ENCODE measurements at regions not wholly inside any gene's neighbourhood (a gene's known extent, or its start where the extent isn't known, plus 50 kb on each side); places are given as distances from the start of the nearest gene placed in this dataset.
"Not testable (repeated sequence)": the region's sequence is repeated elsewhere in the genome, so short reads cannot be mapped to it uniquely, and the experiment has no call there.

DNA sequence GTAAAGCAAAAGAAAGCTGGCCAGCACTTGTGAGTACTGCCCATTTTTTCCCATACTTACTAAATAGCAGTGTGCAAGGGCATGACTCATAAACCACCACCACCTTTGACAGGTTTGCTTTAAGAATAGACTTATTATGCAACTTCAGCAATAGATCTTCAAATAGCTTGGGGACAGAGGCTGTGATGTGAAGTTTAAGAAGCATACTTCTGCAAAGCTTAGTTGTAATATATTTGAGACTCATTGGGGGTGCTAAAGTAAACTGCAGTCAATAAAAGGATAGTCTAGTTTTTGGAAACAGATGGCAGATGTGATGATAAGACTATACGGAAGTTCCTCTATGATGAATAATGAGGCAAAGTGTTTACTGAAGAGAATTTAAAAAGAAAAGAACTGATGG lies 210.0 kb downstream of the PLA2G4A start:
- DNase-seq (ENCODE audit: missing footprints) (no peak), ATAC-seq (no peak)
- intact Hi-C loops (cut with DNase I), result no loop called here

DNA sequence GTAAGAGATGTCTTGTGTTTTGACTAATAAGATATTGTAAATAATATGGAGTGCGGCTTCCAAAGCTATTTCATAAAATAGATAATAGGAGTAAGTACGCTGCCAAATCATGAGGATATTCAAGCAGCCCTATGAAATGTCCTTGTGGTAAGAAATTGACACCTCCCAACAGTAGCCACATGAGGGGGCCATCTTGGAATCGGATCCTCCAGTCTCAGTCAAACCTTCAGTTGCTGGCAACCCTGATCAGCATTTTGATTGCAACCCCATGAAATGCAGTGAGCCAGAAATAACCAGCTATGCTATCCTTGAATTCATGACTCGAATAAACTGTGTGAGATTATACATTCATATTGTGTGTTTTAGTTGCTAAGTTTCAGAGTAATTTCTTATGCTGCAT lies 212.4 kb downstream of the PLA2G4A start:
- ATAC-seq (no peak), DNase-seq (ENCODE audit: missing footprints) (no peak)
- intact Hi-C loops (cut with DNase I), result no loop called here

DNA sequence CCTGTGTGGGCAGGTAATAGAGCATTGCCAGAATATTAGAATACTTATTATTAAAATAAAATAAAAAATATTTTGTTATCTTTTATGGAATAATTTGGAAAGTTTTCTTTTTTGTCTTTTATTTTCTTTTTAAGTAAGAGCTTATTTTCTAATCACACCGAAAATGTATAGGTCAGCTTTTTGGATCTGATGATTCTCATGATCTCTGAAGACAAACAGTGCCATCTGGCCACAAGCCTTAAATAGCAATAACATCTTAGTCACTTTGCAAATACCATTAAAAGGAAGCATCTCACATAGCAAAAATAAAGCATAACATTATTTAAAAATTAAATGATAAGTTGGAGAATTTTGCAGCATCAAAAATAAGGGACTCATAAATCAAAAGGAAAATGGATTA lies 213.8 kb downstream of the PLA2G4A start:
- intact Hi-C loops (cut with DNase I), result no loop called here

DNA sequence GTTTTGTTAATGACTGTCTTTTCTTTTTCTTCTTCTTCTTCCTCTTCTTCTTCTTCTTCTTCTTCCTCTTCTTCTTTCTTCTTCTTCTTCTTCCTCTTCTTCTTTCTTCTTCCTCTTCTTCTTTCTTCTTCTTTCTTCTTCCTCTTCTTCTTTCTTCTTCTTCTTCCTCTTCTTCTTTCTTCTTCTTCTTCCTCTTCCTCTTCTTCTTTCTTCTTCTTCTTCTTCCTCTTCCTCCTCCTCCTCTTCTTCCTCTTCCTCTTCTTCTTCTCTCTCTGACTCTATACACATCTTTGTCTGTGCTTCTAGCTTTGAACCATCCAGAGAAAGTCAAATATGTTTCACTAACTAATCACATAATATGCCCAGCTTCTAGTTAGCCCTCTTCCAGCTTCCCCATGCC lies 214.7 kb downstream of the PLA2G4A start:
- ATAC-seq; intact Hi-C loops (cut with DNase I); DNase-seq (ENCODE audit: missing footprints): not testable (repeated sequence)

More for the DNA sequence above, 213.8 kb downstream of the PLA2G4A start:
- no peak for DNase-seq (ENCODE audit: missing footprints)
- ATAC-seq, result no peak

DNA sequence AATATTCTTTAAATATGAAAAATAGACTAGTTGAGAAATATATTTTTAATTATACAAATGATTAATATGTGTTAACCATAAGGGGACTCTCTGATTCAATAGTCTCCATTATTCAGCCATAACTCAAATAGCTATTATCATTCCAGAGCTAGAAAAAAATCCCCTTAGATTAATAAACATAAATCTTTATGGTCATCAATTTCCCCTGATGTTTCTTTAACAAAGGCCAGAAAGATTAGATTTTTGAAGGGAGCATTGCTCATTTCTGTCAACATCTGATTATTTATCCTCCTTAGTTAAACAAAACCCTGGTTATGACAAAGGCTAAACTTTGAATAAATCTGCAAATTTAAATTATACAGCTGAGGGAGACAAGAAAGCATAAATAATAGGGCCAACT lies 215.7 kb downstream of the PLA2G4A start:
- ATAC-seq (no peak), DNase-seq (ENCODE audit: missing footprints) (no peak)
- intact Hi-C loops (cut with DNase I), result no loop called here

DNA sequence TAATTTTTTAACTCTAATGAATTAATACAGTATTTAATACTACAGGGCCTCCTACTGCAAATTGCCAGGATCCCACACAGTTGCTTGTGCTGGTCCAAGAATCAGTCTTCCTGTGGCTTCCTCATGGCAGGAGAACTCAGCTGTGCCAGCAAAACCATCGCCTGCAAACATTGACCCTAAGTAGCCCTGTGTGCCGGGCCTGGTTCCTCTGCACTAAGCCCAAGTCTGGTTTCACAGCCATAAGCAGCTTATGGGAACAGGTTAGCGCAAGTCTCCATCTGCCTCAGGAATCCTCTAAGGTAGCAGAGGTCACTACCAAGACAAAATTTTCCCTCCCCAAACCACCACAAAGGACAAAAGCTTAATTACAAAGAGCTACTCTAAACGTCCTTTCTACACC lies 216.6 kb downstream of the PLA2G4A start:
- DNase-seq (ENCODE audit: missing footprints), result no peak
- intact Hi-C loops (cut with DNase I), result no loop called here

DNA sequence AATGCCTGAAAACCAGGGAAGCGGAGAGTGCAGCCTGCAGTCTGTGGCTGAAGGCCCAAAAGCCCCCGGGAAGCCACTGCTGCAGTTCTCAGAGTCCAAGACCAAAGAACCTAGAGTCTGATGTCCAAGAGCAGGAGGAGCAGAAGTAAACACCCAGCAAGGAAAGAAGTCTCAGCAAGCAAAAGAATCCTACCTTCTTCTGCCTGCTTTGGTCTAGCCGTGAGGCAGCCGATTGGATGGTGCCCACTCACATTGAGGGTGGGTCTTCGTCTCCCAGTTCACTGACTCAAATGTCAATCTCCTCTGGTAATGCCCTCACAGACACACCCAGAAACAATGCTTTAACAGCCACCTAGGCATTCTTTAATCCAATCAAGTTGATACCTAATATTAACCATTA lies 217.5 kb downstream of the PLA2G4A start:
- intact Hi-C loops (cut with DNase I), result no loop called here
- ATAC-seq, result no peak
- no peak for DNase-seq (ENCODE audit: missing footprints)

More for the DNA sequence above, 216.6 kb downstream of the PLA2G4A start:
- no peak for ATAC-seq

DNA sequence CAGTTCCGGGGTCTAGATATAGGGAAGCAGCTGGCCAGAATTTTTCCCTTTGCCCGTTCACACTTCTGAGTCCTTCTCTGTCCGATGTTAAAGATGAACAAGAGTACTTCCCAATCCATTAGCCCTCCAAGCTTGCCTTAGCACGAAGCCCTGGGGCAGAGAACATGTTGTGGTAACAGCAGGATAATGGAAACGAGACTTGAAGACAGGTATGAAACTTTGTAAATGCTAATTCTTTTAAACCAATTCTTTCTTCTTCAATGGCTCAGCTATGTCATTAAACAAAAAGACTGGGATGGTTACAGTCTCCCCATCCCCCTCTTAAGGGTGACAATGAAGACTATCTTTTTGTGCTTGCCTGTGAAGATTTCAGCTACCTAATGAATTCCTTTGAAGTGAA lies 218.5 kb downstream of the PLA2G4A start:
- intact Hi-C loops (cut with DNase I), result no loop called here
- DNase-seq (ENCODE audit: missing footprints) (no peak), ATAC-seq (no peak)

DNA sequence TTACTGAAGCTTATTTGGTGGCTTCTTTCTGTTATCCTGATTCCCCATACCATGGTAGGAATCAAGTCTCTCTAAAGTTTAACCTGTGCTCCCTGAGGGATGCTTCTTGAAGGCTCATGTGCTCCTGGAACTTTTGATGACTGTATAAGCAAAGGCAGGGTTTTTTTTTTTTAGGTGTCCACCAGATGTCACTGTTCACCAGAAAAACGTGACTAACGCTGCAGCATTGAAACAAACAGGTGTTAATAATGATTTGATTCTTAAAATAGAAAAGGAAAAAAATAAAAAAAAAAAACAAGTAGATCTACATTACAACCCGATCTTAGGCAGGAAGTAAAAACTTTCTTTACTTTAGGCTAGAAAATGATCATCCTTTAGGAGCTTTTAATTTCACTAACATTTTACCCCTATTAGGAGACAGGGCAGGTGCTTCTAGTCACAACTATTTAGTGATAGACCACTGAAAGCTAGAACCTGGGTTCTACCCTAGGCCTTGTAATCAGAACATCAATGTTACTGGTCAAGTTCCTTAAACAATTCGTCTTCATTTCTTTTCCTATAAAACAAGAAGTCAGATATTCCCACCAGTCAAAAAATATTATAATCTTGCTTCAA lies 223.0 kb downstream of the PLA2G4A start:
- ATAC-seq (no peak), DNase-seq (ENCODE audit: missing footprints) (no peak)
- intact Hi-C loops (cut with DNase I), result no loop called here

DNA sequence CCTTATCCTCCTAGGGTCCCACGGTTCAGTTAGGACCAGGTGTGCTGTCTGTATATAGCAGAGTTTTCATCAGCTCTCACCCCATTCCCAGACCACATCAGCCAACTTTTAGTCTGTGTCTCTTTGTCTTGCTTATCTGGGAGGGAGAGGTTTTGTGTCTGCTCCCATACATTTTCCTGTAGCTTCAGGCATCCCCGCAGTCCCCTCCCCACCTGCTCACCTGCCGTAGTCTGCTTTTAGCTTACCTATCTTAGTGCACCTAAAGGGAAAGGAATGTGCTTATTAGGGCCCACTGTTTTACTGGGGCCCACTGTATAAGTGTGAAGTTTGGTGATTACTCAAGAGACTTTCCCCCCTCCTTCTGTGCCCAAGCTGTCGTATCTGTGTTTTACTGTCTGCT lies 225.1 kb downstream of the PLA2G4A start:
- ATAC-seq, result no peak
- DNase-seq (ENCODE audit: missing footprints), result no peak
- intact Hi-C loops (cut with DNase I), result no loop called here

DNA sequence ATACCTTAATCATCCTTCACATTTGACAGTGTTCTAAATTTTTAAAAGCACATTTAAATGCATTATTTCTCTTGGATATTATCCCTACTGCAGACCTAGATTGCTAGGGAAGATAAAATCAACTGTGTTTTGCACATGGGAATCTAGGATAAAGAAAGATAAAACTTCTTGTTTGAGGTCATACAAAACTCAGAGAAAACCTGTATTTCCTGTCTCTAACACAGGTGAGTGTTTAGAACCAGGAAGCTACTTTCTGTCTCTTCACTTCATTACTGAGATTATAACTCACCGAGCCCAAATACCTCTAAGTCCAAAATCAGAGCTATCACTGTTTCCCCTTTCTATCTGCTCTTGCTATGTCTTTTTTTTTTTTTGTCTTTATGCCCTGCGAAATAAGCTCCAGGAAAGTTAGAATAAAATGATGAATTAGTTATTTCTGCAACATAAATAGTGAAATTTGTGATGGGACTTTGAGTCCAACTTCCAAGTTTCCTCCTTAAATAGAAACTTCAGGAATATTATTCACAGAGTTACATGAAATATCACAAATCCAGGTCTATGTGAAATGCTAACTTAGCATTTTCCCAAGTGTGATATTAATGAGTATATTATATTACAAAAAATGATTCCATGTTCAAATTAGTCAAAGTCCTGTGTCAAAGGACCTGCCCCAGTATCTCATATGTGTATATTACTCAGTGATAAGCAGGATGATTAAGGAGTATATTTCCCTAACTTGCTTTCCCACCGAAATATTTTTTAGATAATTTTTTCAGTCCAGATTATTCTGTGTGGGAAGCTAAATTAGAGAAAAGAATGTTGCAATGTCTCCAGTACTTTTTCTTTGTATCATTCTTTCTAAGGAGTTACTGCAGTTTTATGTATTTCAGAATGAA lies 226.4 kb downstream of the PLA2G4A start:
- ATAC-seq (no peak), DNase-seq (ENCODE audit: missing footprints) (no peak)
- intact Hi-C loops (cut with DNase I), result no loop called here

DNA sequence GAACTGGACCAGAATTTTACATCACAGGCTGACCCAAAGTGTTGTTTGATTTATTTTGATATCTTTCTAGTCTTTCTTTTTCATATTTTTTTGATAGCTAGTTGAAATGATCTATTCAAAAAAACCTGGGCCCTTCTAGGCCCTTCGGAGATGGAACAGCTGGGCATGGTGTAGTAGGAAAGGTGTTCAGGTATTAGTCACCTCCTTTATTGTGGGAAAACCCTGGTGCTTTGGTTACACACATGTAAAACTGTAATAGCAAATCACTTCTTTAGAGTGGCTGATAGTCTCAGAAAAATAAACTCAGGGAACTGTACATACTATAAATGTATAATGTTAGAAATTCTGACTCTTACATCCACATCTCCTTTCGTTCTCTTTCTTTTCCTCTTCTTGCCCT lies 234.5 kb downstream of the PLA2G4A start:
- intact Hi-C loops (cut with DNase I), result no loop called here

DNA sequence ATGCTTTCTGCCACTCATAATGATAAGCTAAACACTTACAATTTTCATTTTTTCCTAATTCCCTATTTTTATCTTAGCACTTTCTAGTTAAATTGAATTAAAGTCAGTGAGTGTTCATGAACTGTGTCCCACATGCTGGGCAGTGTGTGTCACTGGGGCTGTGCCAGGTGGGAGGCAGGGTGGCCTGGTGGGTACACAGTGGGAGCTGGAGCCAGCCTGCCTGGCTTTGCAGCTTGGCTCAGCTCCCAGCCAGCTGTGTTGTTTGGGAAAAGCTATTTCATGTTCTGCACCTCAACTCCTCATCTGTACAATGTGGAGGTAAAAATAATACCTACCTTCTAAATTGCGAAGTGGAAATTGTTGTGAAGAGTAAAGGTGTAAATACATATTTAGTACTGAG lies 238.4 kb downstream of the PLA2G4A start:
- ATAC-seq, result no peak
- no peak for DNase-seq (ENCODE audit: missing footprints)
- intact Hi-C loops (cut with DNase I), result no loop called here

More for the DNA sequence above, 234.5 kb downstream of the PLA2G4A start:
- ATAC-seq (no peak), DNase-seq (ENCODE audit: missing footprints) (no peak)

DNA sequence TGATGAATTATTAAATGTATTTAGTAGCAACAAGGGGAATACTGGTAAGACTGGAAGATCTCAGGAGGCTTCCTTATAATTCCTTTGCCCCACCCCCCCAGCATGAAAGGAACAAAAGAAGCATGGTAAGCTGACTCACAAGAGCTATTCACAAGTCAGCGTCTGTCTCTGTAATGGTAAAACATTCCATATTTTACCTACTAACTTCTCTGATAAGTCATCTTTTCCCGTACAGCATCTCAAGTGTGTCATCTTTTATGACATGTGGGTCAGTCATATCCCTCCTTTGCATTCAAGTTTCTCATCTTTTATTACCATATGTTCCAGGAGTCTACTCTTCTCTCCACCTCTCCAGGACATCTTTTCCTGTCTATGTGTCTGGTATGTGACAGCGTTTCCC lies 241.3 kb downstream of the PLA2G4A start:
- no peak for ATAC-seq
- intact Hi-C loops (cut with DNase I), result no loop called here
- DNase-seq (ENCODE audit: missing footprints), result no peak

DNA sequence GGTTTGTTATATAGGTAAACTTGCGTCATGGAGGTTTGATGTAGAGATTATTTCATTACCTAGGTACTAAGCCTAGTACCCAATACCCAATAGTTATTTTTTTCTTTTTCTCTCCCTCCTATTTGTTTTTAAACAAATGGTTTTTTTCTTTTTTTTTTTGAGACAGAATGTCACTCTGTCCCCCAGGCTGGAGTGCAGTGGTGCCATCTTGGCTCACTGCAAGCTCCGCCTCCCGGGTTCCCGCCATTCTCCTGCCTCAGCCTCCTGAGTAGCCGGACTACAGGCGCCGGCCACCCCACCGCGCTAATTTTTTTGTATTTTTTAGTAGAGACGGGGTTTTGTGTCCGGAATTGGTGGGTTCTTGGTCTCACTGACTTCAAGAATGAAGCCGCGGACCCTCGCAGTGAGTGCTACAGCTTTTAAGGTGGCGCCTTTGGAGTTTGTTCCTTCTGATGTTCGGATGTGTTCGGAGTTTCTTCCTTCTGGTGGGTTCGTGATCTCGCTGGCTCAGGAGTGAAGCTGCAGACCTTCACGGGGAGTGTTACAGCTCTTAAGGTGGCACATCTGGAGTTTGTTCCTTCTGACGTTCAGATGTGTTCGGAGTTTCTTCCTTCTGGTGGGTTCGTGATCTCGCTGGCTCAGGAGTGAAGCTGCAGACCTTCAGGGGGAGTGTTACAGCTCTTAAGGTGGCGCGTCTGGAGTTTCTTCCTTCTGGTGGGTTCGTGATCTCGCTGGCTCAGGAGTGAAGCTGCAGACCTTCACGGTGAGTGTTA lies 243.7 kb downstream of the PLA2G4A start:
- intact Hi-C loops (cut with DNase I); DNase-seq (ENCODE audit: missing footprints); ATAC-seq: not testable (repeated sequence)

DNA sequence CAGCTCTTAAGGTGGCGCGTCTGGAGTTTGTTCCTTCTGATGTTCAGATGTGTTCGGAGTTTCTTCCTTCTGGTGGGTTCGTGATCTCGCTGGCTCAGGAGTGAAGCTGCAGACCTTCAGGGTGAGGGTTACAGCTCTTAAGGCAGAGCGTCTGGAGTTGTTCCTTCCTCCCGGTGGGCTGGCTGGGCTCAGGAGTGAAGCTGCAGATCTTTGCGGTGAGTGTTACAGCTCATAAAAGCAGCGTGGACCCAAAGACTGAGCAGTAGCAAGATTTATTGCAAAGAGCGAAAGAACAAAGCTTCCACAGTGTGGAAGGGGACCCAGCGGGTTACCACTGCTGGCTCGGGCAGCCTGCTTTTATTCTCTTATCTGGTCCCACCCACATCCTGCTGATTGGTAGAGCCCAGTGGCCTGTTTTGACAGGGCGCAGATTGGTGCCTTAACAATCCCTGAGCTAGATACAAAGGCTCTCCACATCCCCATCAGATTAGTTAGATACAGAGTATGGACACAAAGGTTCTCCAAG lies 244.3 kb downstream of the PLA2G4A start:
- DNase-seq (ENCODE audit: missing footprints); intact Hi-C loops (cut with DNase I): not testable (repeated sequence)

DNA sequence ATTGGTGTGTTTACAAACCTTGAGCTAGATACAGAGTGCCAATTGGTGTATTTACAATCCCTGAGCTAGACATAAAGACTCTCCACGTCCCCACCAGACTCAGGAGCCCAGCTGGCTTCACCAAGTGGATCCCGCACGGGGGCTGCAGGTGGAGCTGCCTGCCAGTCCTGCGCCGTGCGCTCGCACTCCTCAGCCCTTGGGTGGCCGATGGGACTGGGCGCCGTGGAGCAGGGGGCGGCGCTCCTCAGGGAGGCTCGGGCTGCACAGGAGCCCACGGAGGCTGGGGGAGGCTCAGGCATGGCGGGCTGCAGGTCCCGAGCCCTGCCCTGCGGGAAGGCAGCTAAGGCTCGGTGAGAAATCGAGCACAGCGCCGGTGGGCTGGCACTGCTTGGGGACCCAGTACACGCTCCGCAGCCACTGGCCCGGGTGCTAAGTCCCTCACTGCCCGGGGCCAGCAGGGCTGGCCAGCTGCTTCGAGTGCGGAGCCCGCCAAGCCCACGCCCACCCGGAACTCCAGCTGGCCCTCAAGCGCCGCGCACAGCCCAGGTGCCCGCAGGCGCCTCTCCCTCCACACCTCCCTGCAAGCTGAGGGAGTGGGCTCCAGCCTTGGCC lies 245.0 kb downstream of the PLA2G4A start:
- intact Hi-C loops (cut with DNase I); ATAC-seq; DNase-seq (ENCODE audit: missing footprints): not testable (repeated sequence)

More for the DNA sequence above, 244.3 kb downstream of the PLA2G4A start:
- ATAC-seq, result not testable (repeated sequence)

DNA sequence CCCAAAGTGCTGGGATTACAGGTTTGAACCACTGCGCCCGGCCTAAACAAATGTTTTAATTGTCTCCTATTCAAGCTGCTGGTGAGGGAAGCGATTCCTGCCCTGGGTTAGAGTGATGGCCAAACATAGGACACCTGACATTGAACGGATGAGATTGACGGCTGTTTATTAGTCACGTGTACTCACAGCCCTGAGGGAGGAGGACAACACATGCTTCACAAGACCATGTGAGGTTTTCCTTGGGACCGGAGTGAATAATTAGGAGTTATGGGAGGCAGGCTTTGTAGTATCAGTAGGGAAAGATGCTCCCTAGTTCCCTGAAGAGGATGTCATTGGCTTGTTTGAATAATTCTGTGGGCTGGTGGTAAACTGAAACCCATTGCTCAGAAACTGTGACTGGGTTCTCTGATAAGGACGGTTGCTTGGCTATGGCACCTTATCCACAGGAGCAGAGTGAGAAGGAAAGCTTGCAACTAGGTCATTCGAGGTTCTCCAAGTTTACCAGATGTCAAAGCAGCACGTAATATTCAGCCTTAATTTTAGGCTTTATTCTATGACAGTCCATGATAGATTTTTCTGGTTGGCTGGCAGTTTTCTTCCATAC lies 245.8 kb downstream of the PLA2G4A start:
- intact Hi-C loops (cut with DNase I), result no loop called here
- ATAC-seq (no peak), DNase-seq (ENCODE audit: missing footprints) (no peak)
